RWPE2 (cell line): ENCODE measurements at regions not wholly inside any gene's neighbourhood (a gene's known extent, or its start where the extent isn't known, plus 50 kb on each side); places are given as distances from the start of the nearest gene placed in this dataset.

Experiments
- ATAC-seq: fragments of 200-7000 bp; cut with Tn5 transposase; 3 replicates; pipeline ENCODE4 v1.9.1; 2021; ENCODE audit warnings: low read depth
- DNase-seq: peaks from one replicate; pipeline ENCODE4 v3.0.0-alpha.2; 2020; ENCODE audit warnings: low spot score
- H3K27ac ChIP-seq: fragments of 450-650 bp; 2 replicates; pipeline ENCODE4 v1.5.1; 2017; ENCODE audit warnings: mild to moderate bottlenecking; ENCODE audit not compliant: poor library complexity, severe bottlenecking
- H3K27me3 ChIP-seq: fragments of 250-450 bp; sonication (Bioruptor Pico); 2 replicates; pipeline ENCODE4 v1.5.1; 2021; ENCODE audit warnings: mild to moderate bottlenecking, moderate library complexity; ENCODE audit not compliant: insufficient read depth, poor library complexity, severe bottlenecking
- H3K36me3 ChIP-seq: fragments of 250-450 bp; sonication (Bioruptor Pico); 2 replicates; pipeline ENCODE4 v1.5.1; 2020; ENCODE audit warnings: low read depth, mild to moderate bottlenecking, moderate library complexity
- H3K4me1 ChIP-seq: fragments of 250-450 bp; sonication (Bioruptor Pico); 2 replicates; pipeline ENCODE4 v1.5.1; 2021; ENCODE audit warnings: mild to moderate bottlenecking, moderate library complexity; ENCODE audit not compliant: insufficient read depth, poor library complexity, severe bottlenecking
- H3K4me3 ChIP-seq: fragments of 250-450 bp; sonication (Bioruptor Pico); 2 replicates; pipeline ENCODE4 v1.5.1; 2021; ENCODE audit warnings: mild to moderate bottlenecking, moderate library complexity; ENCODE audit not compliant: severe bottlenecking
- H3K9me3 ChIP-seq: fragments of 250-450 bp; sonication (Bioruptor Pico); 2 replicates; pipeline ENCODE4 v1.5.1; 2021; ENCODE audit warnings: mild to moderate bottlenecking, moderate library complexity; ENCODE audit not compliant: severe bottlenecking
- CTCF ChIP-seq: fragments of 450-650 bp; IDR thresholded peaks from one replicate; pipeline ENCODE4 v1.5.1; 2017; ENCODE audit warnings: mild to moderate bottlenecking, moderate library complexity; ENCODE audit not compliant: poor library complexity, severe bottlenecking

GRCh38 chr2:35920061-35920460 lies 435.5 kb upstream of the CRIM1 start:
- DNase-seq, result no peak
- no peak for ATAC-seq

DNA sequence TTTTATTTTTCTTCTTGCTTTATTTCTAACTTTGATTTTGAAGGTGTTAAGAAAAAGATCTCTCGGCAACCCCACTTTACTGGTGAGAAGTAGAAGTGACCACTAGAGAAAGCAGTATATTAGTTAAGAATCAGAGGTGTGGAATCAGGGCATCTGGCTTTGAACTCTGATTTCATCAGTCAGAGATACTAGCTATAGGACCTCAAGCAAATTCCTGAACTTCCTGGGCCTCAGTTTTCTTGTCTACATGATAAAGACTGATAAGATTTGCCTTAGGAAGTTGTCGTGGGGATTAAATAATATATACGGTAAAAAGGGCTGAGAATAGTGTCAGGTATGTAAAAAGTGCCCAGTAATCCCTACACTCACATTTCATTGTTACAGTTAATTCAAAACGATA lies 440.3 kb upstream of the CRIM1 start:
- TF ChIP-seq CTCF, result no peak
- no peak for ATAC-seq
- Histone ChIP-seq H3K27ac (no peak overlapping the region), H3K27me3 (peaks cover 5% of the 10 kb centered on the region), H3K4me1 (no peaks in the 10 kb centered on the region), H3K36me3 (no peaks in the 10 kb centered on the region), H3K4me3 (no peak overlapping the region), H3K9me3 (no peaks in the 10 kb centered on the region)
- DNase-seq, result no peak

More at GRCh38 chr2:35920061-35920460, 435.5 kb upstream of the CRIM1 start:
- no peak for TF ChIP-seq CTCF
- H3K4me1 ChIP-seq, result no peaks in the 10 kb centered on the region
- no peaks in the 10 kb centered on the region for H3K9me3 ChIP-seq
- no peaks in the 10 kb centered on the region for H3K36me3 ChIP-seq
- H3K4me3 ChIP-seq, result no peak overlapping the region
- H3K27me3 ChIP-seq, result peaks cover 5% of the 10 kb centered on the region
- no peak overlapping the region for H3K27ac ChIP-seq

GRCh38 chr2:35891936-35892335 lies 463.6 kb upstream of the CRIM1 start:
- H3K4me3 ChIP-seq, result no peak overlapping the region
- ATAC-seq (no peak), DNase-seq (no peak)
- TF ChIP-seq CTCF, result no peak
- no peaks in the 10 kb centered on the region for H3K4me1 ChIP-seq
- no peak overlapping the region for H3K27ac ChIP-seq
- H3K9me3 ChIP-seq, result no peaks in the 10 kb centered on the region
- no peaks in the 10 kb centered on the region for H3K36me3 ChIP-seq
- H3K27me3 ChIP-seq, result peaks cover 3% of the 10 kb centered on the region

DNA sequence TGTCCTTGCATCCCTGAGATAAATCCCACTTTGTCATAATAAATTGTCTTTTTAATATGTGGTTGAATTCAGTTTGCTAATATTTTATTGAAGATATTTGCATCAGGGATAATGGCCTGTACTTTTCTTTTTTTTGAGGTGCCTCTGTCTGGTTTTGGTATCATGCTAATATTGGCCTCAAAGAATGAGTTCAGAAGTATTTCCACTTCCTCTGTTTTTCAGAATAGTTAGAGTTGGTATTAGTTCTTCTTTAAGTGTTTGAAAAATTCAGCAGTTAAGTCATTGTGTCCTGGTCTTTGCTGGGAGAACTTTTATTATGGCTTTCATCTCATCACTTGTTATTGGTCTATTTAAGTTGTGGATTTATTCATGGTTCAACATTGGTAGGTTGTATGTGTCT lies 464.1 kb upstream of the CRIM1 start:
- DNase-seq, result no peak
- no peak for ATAC-seq
- TF ChIP-seq CTCF, result no peak
- Histone ChIP-seq H3K4me1 (no peaks in the 10 kb centered on the region), H3K4me3 (no peak overlapping the region), H3K36me3 (no peaks in the 10 kb centered on the region), H3K9me3 (no peaks in the 10 kb centered on the region), H3K27me3 (peaks cover 3% of the 10 kb centered on the region), H3K27ac (no peak overlapping the region)

- TF ChIP-seq CTCF, result no peak
- DNase-seq (no peak), ATAC-seq (no peak)
- Histone ChIP-seq H3K27me3 (peaks cover 3% of the 10 kb centered on the region), H3K4me3 (no peak overlapping the region), H3K9me3 (no peaks in the 10 kb centered on the region), H3K36me3 (no peaks in the 10 kb centered on the region), H3K4me1 (no peaks in the 10 kb centered on the region), H3K27ac (no peak overlapping the region)
Observed at GRCh38 chr2:35887146-35887545, 468.4 kb upstream of the CRIM1 start.
